H1 (cell line): ENCODE measurements at regions not wholly inside any gene's neighbourhood (a gene's known extent, or its start where the extent isn't known, plus 50 kb on each side); places are given as distances from the start of the nearest gene placed in this dataset.

Source experiments
- CTCF ChIA-PET: fragments of 300-600 bp; sonication (Branson Sonifier 250); formaldehyde crosslinking; loops from one replicate; lab custom pipeline; 2021; ENCODE audit not compliant: partially characterized antibody; lab: Charles Lee
- POLR2A ChIA-PET: fragments of 300-600 bp; sonication (Branson Sonifier 250); formaldehyde crosslinking; loops from one replicate; lab custom pipeline; 2021; ENCODE audit warnings: inconsistent platforms; ENCODE audit not compliant: partially characterized antibody; lab: Charles Lee
- DNase-seq, 2 experiments: peaks; one replicate each; pipeline versions ENCODE4 v3.0.0 to v3.0.0-alpha.2; 2010 to 2022; ENCODE audit warnings: low spot score in 2 of 2, low read depth in 1 of 2, mixed read lengths in 1 of 2
- FAIRE-seq: peaks from 2 replicates; lab custom pipeline; 2011; peaks lifted over from hg19 to GRCh38; lab: Jason Lieb, UNC
- H2AFZ ChIP-seq: 2 replicates; pipeline ENCODE4 v1.8.1; 2012; ENCODE audit warnings: low read length, inconsistent platforms
- H2AK5ac ChIP-seq: 2 replicates; pipeline ENCODE4 v1.6.1; 2013; ENCODE audit warnings: low read depth, low read length
- H2BK120ac ChIP-seq: replicated peaks from 2 replicates; pipeline ENCODE3; 2013; ENCODE audit warnings: low read depth, low read length, inconsistent platforms
- H2BK12ac ChIP-seq: 2 replicates; pipeline ENCODE4 v1.6.1; 2013; ENCODE audit warnings: low read depth, low read length
- H2BK15ac ChIP-seq: 2 replicates; pipeline ENCODE4 v1.6.1; 2013; ENCODE audit warnings: low read length
- H2BK20ac ChIP-seq: 2 replicates; pipeline ENCODE4 v1.6.1; 2013; ENCODE audit warnings: low read length
- H2BK5ac ChIP-seq: 2 replicates; pipeline ENCODE4 v1.6.1; 2013; ENCODE audit warnings: low read depth, low read length
- H3K14ac ChIP-seq: 2 replicates; pipeline ENCODE4 v1.6.1; 2013; ENCODE audit warnings: inconsistent platforms; ENCODE audit not compliant: insufficient read length
- H3K18ac ChIP-seq: 2 replicates; pipeline ENCODE4 v1.6.1; 2013; ENCODE audit warnings: low read length; ENCODE audit errors: extremely low read depth
- H3K23ac ChIP-seq: 2 replicates; pipeline ENCODE4 v1.6.1; 2013; ENCODE audit warnings: inconsistent platforms; ENCODE audit not compliant: insufficient read length
- H3K23me2 ChIP-seq: 2 replicates; pipeline ENCODE4 v1.6.1; 2013; ENCODE audit warnings: low read depth, low read length
- H3K27ac ChIP-seq: 2 replicates; pipeline ENCODE4 v1.6.1; 2011; ENCODE audit warnings: low read depth, low read length, inconsistent platforms
- H3K27me3 ChIP-seq, 4 experiments: replicated peaks in 1 of 4; 1 replicate in 1 of 4; 2 replicates in 3 of 4; pipeline versions ENCODE4 v1.6.1 to v1.8.1; 2011 to 2013; ENCODE audit warnings: low read length in 3 of 4, mild to moderate bottlenecking in 3 of 4, inconsistent platforms in 2 of 4, mixed read lengths in 2 of 4, moderate library complexity in 1 of 4; ENCODE audit not compliant: control insufficient read depth in 3 of 4, insufficient read depth in 3 of 4; ENCODE audit errors: extremely low read depth in 1 of 4
- H3K36me3 ChIP-seq, 4 experiments: 2 replicates each; pipeline versions ENCODE4 v1.6.1 to v1.8.1; 2011 to 2013; ENCODE audit warnings: mild to moderate bottlenecking in 4 of 4, low read length in 3 of 4, moderate library complexity in 2 of 4, control low read depth in 1 of 4, inconsistent platforms in 1 of 4; ENCODE audit not compliant: insufficient read depth in 4 of 4, control insufficient read depth in 2 of 4
- H3K4ac ChIP-seq: replicated peaks from 2 replicates; pipeline ENCODE3; 2013; ENCODE audit warnings: low read length, low read depth, mixed read lengths, inconsistent platforms; ENCODE audit not compliant: insufficient read length
- H3K4me1 ChIP-seq, 4 experiments: replicated peaks in 1 of 4; 1 replicate in 1 of 4; 2 replicates in 3 of 4; pipeline versions ENCODE4 v1.6.1 to v1.8.1; 2011 to 2013; ENCODE audit warnings: low read length in 3 of 4, inconsistent platforms in 2 of 4, mixed read lengths in 1 of 4; ENCODE audit not compliant: insufficient read depth in 4 of 4, control insufficient read depth in 3 of 4
- H3K4me2 ChIP-seq, 2 experiments: 2 replicates each; pipeline versions ENCODE4 v1.6.1 to v1.8.1; 2011 to 2013; ENCODE audit warnings: low read depth in 2 of 2, low read length in 2 of 2, control low read depth in 1 of 2, inconsistent platforms in 1 of 2, mild to moderate bottlenecking in 1 of 2; ENCODE audit not compliant: insufficient read depth in 1 of 2
- H3K4me3 ChIP-seq, 4 experiments: fragments of 200-600, 300-600 bp in 1 of 4; sonication (generic), shearing (Covaris generic), sonication (Bioruptor Twin) in 1 of 4; 2 replicates each; pipeline versions ENCODE4 v1.5.1 to v1.8.1; 2011 to 2016; ENCODE audit warnings: low read length in 4 of 4, low read depth in 3 of 4, control low read depth in 2 of 4, inconsistent platforms in 2 of 4, mild to moderate bottlenecking in 2 of 4, mixed read lengths in 1 of 4, moderate library complexity in 1 of 4; ENCODE audit not compliant: insufficient read depth in 2 of 4; ENCODE audit errors: extremely low read depth in 1 of 4
- H3K56ac ChIP-seq: replicated peaks from 2 replicates; pipeline ENCODE3; 2013; ENCODE audit warnings: low read depth, mild to moderate bottlenecking, mixed read lengths, low read length, inconsistent platforms; ENCODE audit not compliant: insufficient read length
- H3K79me1 ChIP-seq: 2 replicates; pipeline ENCODE4 v1.6.1; 2013; ENCODE audit warnings: low read depth, low read length, control low read depth
- H3K79me2 ChIP-seq, 2 experiments: 2 replicates each; pipeline versions ENCODE4 v1.6.1 to v1.8.1; 2012 to 2013; ENCODE audit warnings: low read length in 2 of 2, mild to moderate bottlenecking in 2 of 2, inconsistent platforms in 1 of 2; ENCODE audit not compliant: insufficient read depth in 2 of 2, control insufficient read depth in 1 of 2
- H3K9ac ChIP-seq, 4 experiments: replicated peaks in 1 of 4; 1 replicate in 1 of 4; 2 replicates in 3 of 4; pipeline versions ENCODE4 v1.6.1 to v1.8.1; 2011 to 2013; ENCODE audit warnings: low read depth in 3 of 4, low read length in 3 of 4, control low read depth in 2 of 4, mild to moderate bottlenecking in 2 of 4, moderate library complexity in 2 of 4, inconsistent platforms in 1 of 4; ENCODE audit errors: extremely low read depth in 1 of 4
- H3K9me3 ChIP-seq, 2 experiments: 2 replicates each; pipeline versions ENCODE4 v1.6.1 to v1.8.1; 2012 to 2013; ENCODE audit warnings: mild to moderate bottlenecking in 2 of 2, moderate library complexity in 2 of 2, control low read depth in 1 of 2, inconsistent platforms in 1 of 2, low read depth in 1 of 2, low read length in 1 of 2, mixed read lengths in 1 of 2; ENCODE audit not compliant: insufficient read depth in 2 of 2
- H4K20me1 ChIP-seq, 2 experiments: replicated peaks in 1 of 2; 2 replicates each; pipeline versions ENCODE3 to v1.8.1; 2011 to 2013; ENCODE audit warnings: inconsistent platforms in 2 of 2, low read length in 2 of 2, mild to moderate bottlenecking in 1 of 2; ENCODE audit not compliant: insufficient read depth in 2 of 2, control insufficient read depth in 1 of 2
- H4K5ac ChIP-seq: 2 replicates; pipeline ENCODE4 v1.6.1; 2013; ENCODE audit warnings: low read length, low read depth, mixed read lengths, inconsistent platforms; ENCODE audit not compliant: insufficient read length
- H4K8ac ChIP-seq: 2 replicates; pipeline ENCODE4 v1.8.0; 2013; ENCODE audit warnings: mild to moderate bottlenecking, moderate library complexity, low read length, inconsistent platforms; ENCODE audit not compliant: insufficient read depth; ENCODE audit errors: extremely low read depth
- H4K91ac ChIP-seq: replicated peaks from 2 replicates; pipeline ENCODE3; 2013; ENCODE audit warnings: low read length, mixed read lengths, inconsistent platforms; ENCODE audit not compliant: insufficient read length
- ASH2L ChIP-seq: fragments of 200-600, 300-600 bp; sonication (generic); IDR thresholded peaks from one replicate; pipeline ENCODE4 v1.7.1; 2017; ENCODE audit warnings: low read length
- BACH1 ChIP-seq: IDR thresholded peaks from 2 replicates; pipeline ENCODE4 v1.6.1; 2012; ENCODE audit warnings: low read length, improper control_type of control experiment
- CREB1 ChIP-seq: IDR thresholded peaks from 2 replicates; pipeline ENCODE4 v1.6.1; 2012; ENCODE audit warnings: inconsistent platforms
- GABPA ChIP-seq: IDR thresholded peaks from 2 replicates; pipeline ENCODE4 v1.6.1; 2011; ENCODE audit warnings: mild to moderate bottlenecking, low read length, moderate library complexity, borderline replicate concordance; ENCODE audit not compliant: insufficient read depth
- NRF1 ChIP-seq: IDR thresholded peaks from 2 replicates; pipeline ENCODE4 v1.6.1; 2011; ENCODE audit warnings: mild to moderate bottlenecking, low read depth, low read length, improper control_type of control experiment
- SIX5 ChIP-seq: IDR thresholded peaks from 2 replicates; pipeline ENCODE4 v1.6.1; 2011; ENCODE audit warnings: mild to moderate bottlenecking, low read depth, low read length
- TEAD4 ChIP-seq: IDR thresholded peaks from 2 replicates; pipeline ENCODE4 v1.6.1; 2012; ENCODE audit warnings: low read depth, low read length, inconsistent platforms, mixed read lengths
- WGBS, 2 experiments: shearing (Covaris generic) in 1 of 2; methylation state at CpG; one replicate each; pipeline versions ENCODE4 v1.1.6 to v1.1.7; 2013 to 2015; ENCODE audit warnings: low lambda C conversion rate in 2 of 2, mixed read lengths in 2 of 2, inconsistent platforms in 1 of 2, low coverage in 1 of 2, missing lambda C conversion rate in 1 of 2; ENCODE audit not compliant: insufficient replicate concordance in 2 of 2, insufficient coverage in 1 of 2, insufficient read length in 1 of 2; ENCODE audit errors: extremely low coverage in 1 of 2, missing lambda C conversion rate in 1 of 2; 5-methylcytosine and 5-hydroxymethylcytosine counted together

GRCh38 chr2:219733106-219733505 is 105.7 kb downstream of the SLC4A3 start:
- H2BK12ac ChIP-seq, result no peak overlapping the region
- DNase-seq (no peak), FAIRE-seq (no peak)
- no peaks in the 10 kb centered on the region for H4K20me1 ChIP-seq
- H3K4ac ChIP-seq, result no peak overlapping the region
- H2BK120ac ChIP-seq, result no peak overlapping the region
- no peak overlapping the region for H2AFZ ChIP-seq
- H3K79me2 ChIP-seq, result no peaks in the 10 kb centered on the region
- TF ChIP-seq GABPA (no peak), CREB1 (no peak), SIX5 (no peak), TEAD4 (no peak), NRF1 (no peak), ASH2L (no peak), BACH1 (no peak)
- no peak overlapping the region for H2BK15ac ChIP-seq
- WGBS, 2 experiments, result 83% methylated on average over 2 of the region's 2 CpGs; no CpG with 5 or more reads in 1 of the 2 experiments
- POLR2A ChIA-PET, result interaction anchor here (0.7 to 1.1 kb wide), 2 partner anchors 17 to 125 kb away, joined by 3 read pairs; no protein-coding TSS in a partner anchor
- H3K56ac ChIP-seq, result no peak overlapping the region
- H2BK20ac ChIP-seq, result no peak overlapping the region
- H3K36me3 ChIP-seq, result no peaks in the 10 kb centered on the region
- H3K14ac ChIP-seq, result no peak overlapping the region
- H3K23ac ChIP-seq, result no peak overlapping the region
- H3K18ac ChIP-seq, result no peak overlapping the region
- H3K27me3 ChIP-seq, result no peaks in the 10 kb centered on the region
- H3K9me3 ChIP-seq, result no peaks in the 10 kb centered on the region
- no peak overlapping the region for H3K9ac ChIP-seq
- CTCF ChIA-PET, result interaction anchor here (0.5 to 7.5 kb wide), 9 partner anchors 9 to 617 kb away, joined by 3 to 71 read pairs (median 3); no protein-coding TSS in a partner anchor
- H2AK5ac ChIP-seq, result no peak overlapping the region
- no peak overlapping the region for H3K4me3 ChIP-seq
- no peaks in the 10 kb centered on the region for H3K79me1 ChIP-seq
- no peak overlapping the region for H4K5ac ChIP-seq
- H4K8ac ChIP-seq, result no peak overlapping the region
- H3K4me1 ChIP-seq, result peaks cover 0 to under 1% (median 0%) of the 10 kb centered on the region in 4 experiments; a peak in 2 of 7 replicates
- no peaks in the 10 kb centered on the region for H3K23me2 ChIP-seq
- H4K91ac ChIP-seq, result no peak overlapping the region
- no peak overlapping the region for H3K4me2 ChIP-seq
- H2BK5ac ChIP-seq, result no peak overlapping the region
- no peak overlapping the region for H3K27ac ChIP-seq
